Bronchial epithelial cell (primary cell): ENCODE measurements at regions not wholly inside any gene's neighbourhood (a gene's known extent, or its start where the extent isn't known, plus 50 kb on each side); places are given as distances from the start of the nearest gene placed in this dataset.

Experiments
- DNase-seq: peaks from one replicate; pipeline ENCODE4 v3.0.0-alpha.2; 2010; ENCODE audit warnings: low read depth
- FAIRE-seq: peaks from 2 replicates; lab custom pipeline; 2011; peaks lifted over from hg19 to GRCh38; lab: Jason Lieb, UNC
- H3K27me3 ChIP-seq: 2 replicates; pipeline ENCODE4 v1.5.1; 2011; ENCODE audit warnings: low read length; ENCODE audit not compliant: control insufficient read depth, insufficient read depth
- H3K36me3 ChIP-seq: 2 replicates; pipeline ENCODE4 v1.5.1; 2011; ENCODE audit warnings: low read length; ENCODE audit not compliant: control insufficient read depth, insufficient read depth
- H3K4me3 ChIP-seq: 2 replicates; pipeline ENCODE4 v1.5.1; 2011; ENCODE audit warnings: mild to moderate bottlenecking, low read depth, low read length, control low read depth
- TF ChIP-seq, protein P1 (sequence below): IDR thresholded peaks from 2 replicates; pipeline ENCODE4 v1.5.1; 2011; ENCODE audit warnings: mild to moderate bottlenecking, moderate library complexity, low read length, control low read depth, inconsistent platforms; ENCODE audit not compliant: insufficient read depth, severe bottlenecking

GRCh38 chr11:106446955-106447354, 369.5 kb downstream of the AASDHPPT start:
- DNase-seq (no peak), FAIRE-seq (no peak)
- TF ChIP-seq, protein P1, sequence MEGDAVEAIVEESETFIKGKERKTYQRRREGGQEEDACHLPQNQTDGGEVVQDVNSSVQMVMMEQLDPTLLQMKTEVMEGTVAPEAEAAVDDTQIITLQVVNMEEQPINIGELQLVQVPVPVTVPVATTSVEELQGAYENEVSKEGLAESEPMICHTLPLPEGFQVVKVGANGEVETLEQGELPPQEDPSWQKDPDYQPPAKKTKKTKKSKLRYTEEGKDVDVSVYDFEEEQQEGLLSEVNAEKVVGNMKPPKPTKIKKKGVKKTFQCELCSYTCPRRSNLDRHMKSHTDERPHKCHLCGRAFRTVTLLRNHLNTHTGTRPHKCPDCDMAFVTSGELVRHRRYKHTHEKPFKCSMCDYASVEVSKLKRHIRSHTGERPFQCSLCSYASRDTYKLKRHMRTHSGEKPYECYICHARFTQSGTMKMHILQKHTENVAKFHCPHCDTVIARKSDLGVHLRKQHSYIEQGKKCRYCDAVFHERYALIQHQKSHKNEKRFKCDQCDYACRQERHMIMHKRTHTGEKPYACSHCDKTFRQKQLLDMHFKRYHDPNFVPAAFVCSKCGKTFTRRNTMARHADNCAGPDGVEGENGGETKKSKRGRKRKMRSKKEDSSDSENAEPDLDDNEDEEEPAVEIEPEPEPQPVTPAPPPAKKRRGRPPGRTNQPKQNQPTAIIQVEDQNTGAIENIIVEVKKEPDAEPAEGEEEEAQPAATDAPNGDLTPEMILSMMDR, result no peak
- Histone ChIP-seq H3K4me3 (no peak overlapping the region), H3K36me3 (no peaks in the 10 kb centered on the region), H3K27me3 (no peaks in the 10 kb centered on the region)

GRCh38 chr11:106447631-106448191, 370.2 kb downstream of the AASDHPPT start:
- H3K36me3 ChIP-seq, result no peaks in the 10 kb centered on the region
- TF ChIP-seq, protein P1, result no peak
- H3K4me3 ChIP-seq, result no peak overlapping the region
- DNase-seq (no peak), FAIRE-seq (no peak)
- H3K27me3 ChIP-seq, result no peaks in the 10 kb centered on the region

DNA sequence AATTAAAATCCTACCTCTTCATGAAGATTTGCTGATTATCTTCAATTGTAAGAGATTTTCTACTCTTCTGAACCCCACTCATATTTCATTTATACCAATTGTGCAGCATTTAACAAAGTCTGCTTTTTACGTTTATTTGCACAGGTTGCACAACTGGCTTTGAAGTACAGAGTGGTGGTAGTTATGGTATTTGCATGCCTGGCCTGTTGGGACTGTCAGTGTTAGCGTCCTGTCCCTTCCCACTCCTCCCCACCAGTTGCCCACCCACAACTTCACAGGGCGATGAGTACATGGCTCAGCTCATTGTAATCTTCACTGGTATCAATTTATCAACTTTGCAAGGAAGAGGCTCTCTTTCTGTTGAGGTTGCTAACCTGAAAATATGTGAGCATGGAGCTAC, 372.3 kb downstream of the AASDHPPT start:
- Histone ChIP-seq H3K27me3 (no peaks in the 10 kb centered on the region), H3K36me3 (no peaks in the 10 kb centered on the region)
- FAIRE-seq, result no peak

DNA sequence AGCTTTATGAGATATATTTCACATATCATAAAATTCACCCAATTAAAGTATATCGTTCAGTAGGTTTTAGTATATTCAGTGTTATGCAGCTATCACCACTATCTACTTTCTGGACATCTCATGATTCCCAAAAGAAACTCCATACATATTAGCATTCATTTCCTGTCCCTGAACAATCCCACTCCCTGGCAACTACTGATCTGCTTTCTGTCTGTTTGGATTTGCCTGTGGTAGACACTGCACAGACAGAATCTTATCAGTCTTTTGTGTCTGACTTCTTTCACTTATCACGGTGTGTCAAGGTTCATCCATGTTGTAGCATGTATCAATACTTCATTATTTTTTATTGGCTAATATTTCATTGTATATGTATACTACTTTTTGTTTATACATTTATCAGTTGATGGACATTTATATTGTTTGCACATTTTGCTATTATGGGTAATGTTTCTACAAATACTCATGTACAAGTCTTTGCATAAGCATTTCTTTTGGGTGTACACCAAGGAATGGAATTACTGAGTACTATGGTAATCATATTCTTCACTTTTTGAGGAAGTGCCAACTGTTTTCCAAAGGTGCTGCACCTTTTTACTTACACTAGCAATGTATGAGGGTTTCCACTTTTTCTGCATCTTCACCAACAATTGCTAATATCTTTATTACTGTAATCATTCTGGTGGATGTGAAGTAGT, 373.9 kb downstream of the AASDHPPT start:
- Histone ChIP-seq H3K4me3 (no peak overlapping the region), H3K27me3 (no peaks in the 10 kb centered on the region), H3K36me3 (no peaks in the 10 kb centered on the region)
- FAIRE-seq, result no peak
- DNase-seq, result no peak
- TF ChIP-seq, protein P1, result no peak

More for the DNA sequence above, 372.3 kb downstream of the AASDHPPT start:
- TF ChIP-seq, protein P1, result no peak
- no peak overlapping the region for H3K4me3 ChIP-seq
- DNase-seq, result no peak

GRCh38 chr11:106456647-106457046, 379.2 kb downstream of the AASDHPPT start:
- Histone ChIP-seq H3K4me3 (no peak overlapping the region), H3K27me3 (no peaks in the 10 kb centered on the region), H3K36me3 (no peaks in the 10 kb centered on the region)
- TF ChIP-seq, protein P1, result no peak
- no peak for FAIRE-seq
- peak; percentile 89 for DNase-seq
